Nephron progenitor cell (in vitro differentiated cells): ENCODE measurements at regions not wholly inside any gene's neighbourhood (a gene's known extent, or its start where the extent isn't known, plus 50 kb on each side); places are given as distances from the start of the nearest gene placed in this dataset.

Experiments used
- DNase-seq: peaks from one replicate; pipeline ENCODE4 v3.0.0; 2021
- H3K27ac Mint-ChIP-seq: 2 replicates; pipeline ENCODE4 v1.8.0; 2021; ENCODE audit warnings: mild to moderate bottlenecking, moderate library complexity, mixed read lengths
- H3K27me3 Mint-ChIP-seq: 2 replicates; pipeline ENCODE4 v1.8.0; 2021; ENCODE audit warnings: mild to moderate bottlenecking, low read depth, mixed read lengths; ENCODE audit not compliant: poor library complexity
- H3K36me3 Mint-ChIP-seq: 2 replicates; pipeline ENCODE4 v1.8.0; 2021; ENCODE audit warnings: low read depth, mixed read lengths
- H3K4me1 Mint-ChIP-seq: 2 replicates; pipeline ENCODE4 v1.8.0; 2021; ENCODE audit warnings: mixed read lengths
- H3K4me3 Mint-ChIP-seq: 2 replicates; pipeline ENCODE4 v1.8.0; 2021; ENCODE audit warnings: mild to moderate bottlenecking, moderate library complexity, mixed read lengths
- H3K9me3 Mint-ChIP-seq: 2 replicates; pipeline ENCODE4 v1.8.0; 2021; ENCODE audit warnings: mild to moderate bottlenecking, moderate library complexity, mixed read lengths
- CTCF ChIP-seq: fragments of 200-600 bp; sonication (generic); IDR thresholded peaks from 2 replicates; pipeline ENCODE4 v1.5.0; 2021; ENCODE audit warnings: antibody characterized with exemption

GRCh38 chr2:221169724-221170123, 402.4 kb downstream of the EPHA4 start:
- TF ChIP-seq CTCF: no peak
- Mint-ChIP-seq H3K36me3 (no peaks in the 10 kb centered on the region), H3K4me3 (no peak overlapping the region), H3K27me3 (no peaks in the 10 kb centered on the region), H3K27ac (no peak overlapping the region), H3K9me3 (no peaks in the 10 kb centered on the region), H3K4me1 (peaks cover 29% of the 10 kb centered on the region)
- no peak for DNase-seq

DNA sequence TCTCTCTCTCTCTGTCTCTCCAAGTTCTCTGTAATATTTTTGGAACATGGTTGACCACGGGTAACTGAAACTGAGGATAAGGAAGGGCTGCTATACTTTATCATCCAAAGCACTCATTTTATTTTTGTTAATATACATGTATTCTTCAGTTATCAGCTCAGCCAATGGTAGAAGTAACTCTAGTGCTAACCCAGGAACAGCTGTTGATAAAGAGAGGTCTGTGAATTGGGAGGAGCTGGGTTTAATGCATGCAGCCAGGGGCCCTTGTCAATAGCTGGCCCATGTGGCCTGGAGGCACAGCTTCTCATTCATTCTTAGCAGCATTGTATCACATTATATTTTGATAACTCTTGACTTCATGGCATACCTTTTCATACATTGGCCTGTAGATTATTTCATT, 401.6 kb downstream of the EPHA4 start:
- Mint-ChIP-seq H3K4me1 (peaks cover 25% of the 10 kb centered on the region), H3K36me3 (no peaks in the 10 kb centered on the region), H3K4me3 (no peak overlapping the region), H3K27ac (no peak overlapping the region), H3K9me3 (no peaks in the 10 kb centered on the region), H3K27me3 (no peaks in the 10 kb centered on the region)
- DNase-seq: no peak
- no peak for TF ChIP-seq CTCF

DNA sequence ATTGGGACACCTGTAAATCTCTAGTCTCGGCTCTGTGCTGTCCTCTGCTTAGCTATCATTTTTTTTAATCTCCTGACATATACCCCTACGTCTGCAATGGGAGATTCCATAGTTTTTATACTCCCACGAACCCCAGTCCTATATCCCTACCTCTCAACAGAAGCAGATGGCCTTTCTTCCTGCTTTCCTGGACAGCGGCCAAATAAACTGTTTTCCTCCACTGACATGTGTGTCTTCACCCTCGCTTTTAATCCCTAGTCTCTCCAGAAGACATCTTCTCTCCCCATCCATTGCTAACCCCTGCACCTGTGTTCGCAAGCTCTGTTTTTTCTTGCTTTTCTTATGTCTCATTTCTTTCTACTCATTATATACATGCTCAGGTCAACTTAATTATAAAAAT, 395.4 kb downstream of the EPHA4 start:
- peaks cover 8% of the 10 kb centered on the region for H3K9me3 Mint-ChIP-seq
- H3K4me3 Mint-ChIP-seq: no peak overlapping the region
- H3K4me1 Mint-ChIP-seq: no peaks in the 10 kb centered on the region
- H3K27ac Mint-ChIP-seq: no peak overlapping the region
- no peaks in the 10 kb centered on the region for H3K36me3 Mint-ChIP-seq
- TF ChIP-seq CTCF: no peak
- no peak for DNase-seq
- peaks cover 6% of the 10 kb centered on the region for H3K27me3 Mint-ChIP-seq

- H3K27ac Mint-ChIP-seq: no peak overlapping the region
- H3K9me3 Mint-ChIP-seq: peaks cover 8% of the 10 kb centered on the region
- peaks cover 6% of the 10 kb centered on the region for H3K27me3 Mint-ChIP-seq
- no peak for TF ChIP-seq CTCF
- no peak for DNase-seq
- H3K36me3 Mint-ChIP-seq: no peaks in the 10 kb centered on the region
- H3K4me3 Mint-ChIP-seq: no peak overlapping the region
- no peaks in the 10 kb centered on the region for H3K4me1 Mint-ChIP-seq
Observed at GRCh38 chr2:221178139-221178538, 394.0 kb downstream of the EPHA4 start.

GRCh38 chr2:221186873-221187272, 385.2 kb downstream of the EPHA4 start:
- TF ChIP-seq CTCF: no peak
- Mint-ChIP-seq H3K9me3 (peaks cover 3% of the 10 kb centered on the region), H3K4me1 (peaks cover 16% of the 10 kb centered on the region), H3K27ac (no peak overlapping the region), H3K4me3 (no peak overlapping the region), H3K36me3 (no peaks in the 10 kb centered on the region), H3K27me3 (no peaks in the 10 kb centered on the region)
- DNase-seq: no peak

GRCh38 chr2:221189431-221190067, 382.6 kb downstream of the EPHA4 start:
- no peak for TF ChIP-seq CTCF

More at GRCh38 chr2:221189431-221190067, 382.6 kb downstream of the EPHA4 start:
- H3K9me3 Mint-ChIP-seq: peaks cover 18% of the 10 kb centered on the region
- H3K4me3 Mint-ChIP-seq: no peak overlapping the region
- H3K27ac Mint-ChIP-seq: no peak overlapping the region
- DNase-seq: no peak
- peaks cover 16% of the 10 kb centered on the region for H3K4me1 Mint-ChIP-seq
- no peaks in the 10 kb centered on the region for H3K27me3 Mint-ChIP-seq
- H3K36me3 Mint-ChIP-seq: peaks cover 7% of the 10 kb centered on the region
